IMR-90 (cell line): ENCODE measurements at regions not wholly inside any gene's neighbourhood (a gene's known extent, or its start where the extent isn't known, plus 50 kb on each side); places are given as distances from the start of the nearest gene placed in this dataset.

ENCODE experiments used
- ATAC-seq: fragments of 200-7000 bp; cut with Tn5 transposase; 2 replicates; pipeline ENCODE4 v1.9.1; 2020; ENCODE audit warnings: low read depth, mild to moderate bottlenecking, moderate library complexity
- BruUV-seq: library from RNA; stranded (reverse); fragments of 400-500 nt; replicated peaks from 2 replicates; lab custom pipeline; 2021; lab: Mats Ljungman, UMichigan
- CTCF ChIA-PET: fragments of 300-600 bp; formaldehyde crosslinking; extraction: SDS; loops from one replicate; lab custom pipeline; 2021; ENCODE audit warnings: antibody characterized with exemption; lab: Yijun Ruan, JAX
- POLR2A ChIA-PET: fragments of 300-600 bp; sonication (Branson Sonifier 250); formaldehyde crosslinking; loops from one replicate; lab custom pipeline; 2022; ENCODE audit warnings: antibody characterized with exemption; ENCODE audit not compliant: unreplicated experiment; lab: Charles Lee
- DNase-seq: peaks from one replicate; pipeline ENCODE4 v3.0.0; 2013
- H2AFZ ChIP-seq: replicated peaks from 2 replicates; pipeline ENCODE3; 2013; ENCODE audit warnings: low read length, mild to moderate bottlenecking; ENCODE audit not compliant: poor library complexity
- H2AK5ac ChIP-seq: 2 replicates; pipeline ENCODE4 v1.6.1; 2013; ENCODE audit warnings: low read depth, low read length, inconsistent platforms
- H2AK9ac ChIP-seq: replicated peaks from 2 replicates; pipeline ENCODE3; 2013; ENCODE audit warnings: mild to moderate bottlenecking, low read depth, low read length, moderate library complexity; ENCODE audit not compliant: poor library complexity
- H2BK120ac ChIP-seq: 2 replicates; pipeline ENCODE4 v1.6.1; 2013; ENCODE audit warnings: low read depth, low read length, inconsistent platforms
- H2BK15ac ChIP-seq: 3 replicates; pipeline ENCODE4 v1.6.1; 2013; ENCODE audit warnings: low read depth, low read length, inconsistent platforms
- H2BK20ac ChIP-seq: 2 replicates; pipeline ENCODE4 v1.6.1; 2013; ENCODE audit warnings: low read depth, mild to moderate bottlenecking, inconsistent platforms, low read length, moderate library complexity
- H2BK5ac ChIP-seq: 2 replicates; pipeline ENCODE4 v1.6.1; 2013; ENCODE audit warnings: mild to moderate bottlenecking, low read depth, low read length, inconsistent platforms; ENCODE audit not compliant: poor library complexity, severe bottlenecking
- H3K14ac ChIP-seq: replicated peaks from 2 replicates; pipeline ENCODE4 v1.6.1; 2013; ENCODE audit warnings: low read depth, low read length, inconsistent platforms
- H3K18ac ChIP-seq: 2 replicates; pipeline ENCODE4 v1.6.1; 2013; ENCODE audit warnings: low read depth, low read length, control low read depth
- H3K23ac ChIP-seq: 2 replicates; pipeline ENCODE4 v1.6.1; 2013; ENCODE audit warnings: low read depth, low read length, inconsistent platforms
- H3K27ac ChIP-seq: 2 replicates; pipeline ENCODE4 v1.5.1; 2013; ENCODE audit warnings: mild to moderate bottlenecking, control low read depth, low read length; ENCODE audit not compliant: insufficient read depth
- H3K27me3 ChIP-seq: 2 replicates; pipeline ENCODE4 v1.6.1; 2013; ENCODE audit warnings: low read length; ENCODE audit not compliant: control insufficient read depth, insufficient read depth
- H3K36me3 ChIP-seq: 2 replicates; pipeline ENCODE4 v1.6.1; 2013; ENCODE audit warnings: low read length, mixed read lengths; ENCODE audit not compliant: control insufficient read depth, insufficient read depth
- H3K4ac ChIP-seq: 2 replicates; pipeline ENCODE4 v1.6.1; 2013; ENCODE audit warnings: low read depth, low read length, inconsistent platforms
- H3K4me1 ChIP-seq: 2 replicates; pipeline ENCODE4 v1.6.1; 2013; ENCODE audit warnings: low read length, mixed read lengths; ENCODE audit not compliant: control insufficient read depth, insufficient read depth
- H3K4me2 ChIP-seq: 2 replicates; pipeline ENCODE4 v1.6.1; 2013; ENCODE audit warnings: low read depth, mild to moderate bottlenecking, control low read depth, low read length, moderate library complexity
- H3K4me3 ChIP-seq: 2 replicates; pipeline ENCODE4 v1.5.1; 2013; ENCODE audit warnings: low read depth, mild to moderate bottlenecking, control low read depth, low read length, moderate library complexity; ENCODE audit not compliant: insufficient read depth
- H3K56ac ChIP-seq: 2 replicates; pipeline ENCODE4 v1.6.1; 2013; ENCODE audit warnings: low read length, inconsistent platforms; ENCODE audit not compliant: insufficient read depth; ENCODE audit errors: extremely low read depth
- H3K79me1 ChIP-seq, 2 experiments: 2 replicates each; pipeline ENCODE4 v1.6.1; 2013; ENCODE audit warnings: low read length in 2 of 2, inconsistent platforms in 1 of 2, low read depth in 1 of 2
- H3K9ac ChIP-seq: 2 replicates; pipeline ENCODE4 v1.6.1; 2013; ENCODE audit warnings: low read depth, low read length, control low read depth
- H3K9me1 ChIP-seq: 2 replicates; pipeline ENCODE4 v1.6.1; 2013; ENCODE audit warnings: low read length, inconsistent platforms; ENCODE audit not compliant: insufficient read depth
- H3K9me3 ChIP-seq: 2 replicates; pipeline ENCODE4 v1.6.1; 2013; ENCODE audit warnings: low read length; ENCODE audit not compliant: control insufficient read depth, insufficient read depth
- H4K20me1 ChIP-seq: 2 replicates; pipeline ENCODE4 v1.6.1; 2013; ENCODE audit warnings: low read length, inconsistent platforms; ENCODE audit not compliant: insufficient read depth
- H4K5ac ChIP-seq: 2 replicates; pipeline ENCODE4 v1.6.1; 2013; ENCODE audit warnings: mild to moderate bottlenecking, low read depth, low read length, control low read depth
- H4K8ac ChIP-seq, 2 experiments: 2 replicates each; pipeline ENCODE4 v1.6.1; 2013; ENCODE audit warnings: low read depth in 2 of 2, low read length in 2 of 2, control low read depth in 1 of 2, inconsistent platforms in 1 of 2
- H4K91ac ChIP-seq: 2 replicates; pipeline ENCODE4 v1.6.1; 2013; ENCODE audit warnings: low read depth, low read length, inconsistent platforms; ENCODE audit not compliant: insufficient read depth
- BHLHE40 ChIP-seq: fragments of 150-350 bp; IDR thresholded peaks from 2 replicates; pipeline ENCODE4 v1.6.1; 2016; ENCODE audit warnings: mild to moderate bottlenecking, low read depth, low read length
- CEBPB ChIP-seq: IDR thresholded peaks from 2 replicates; pipeline ENCODE4 v1.6.1; 2012; ENCODE audit warnings: low read depth, low read length, improper control_type of control experiment
- CTCF ChIP-seq: conservative IDR thresholded peaks from 2 replicates; pipeline ENCODE4 v1.5.1; 2012; ENCODE audit warnings: mild to moderate bottlenecking, low read depth, low read length, improper control_type of control experiment
- NFE2L2 ChIP-seq: fragments of 150-350 bp; IDR thresholded peaks from 2 replicates; pipeline ENCODE4 v1.6.1; 2016; ENCODE audit warnings: low read depth, mild to moderate bottlenecking, low read length
- POLR2A ChIP-seq: IDR thresholded peaks from 2 replicates; pipeline ENCODE4 v1.6.1; 2012; ENCODE audit warnings: mild to moderate bottlenecking, low read depth, low read length
- RFX5 ChIP-seq: IDR thresholded peaks from 2 replicates; pipeline ENCODE4 v1.8.0; 2012; ENCODE audit warnings: low read depth, mild to moderate bottlenecking, low read length, moderate library complexity
- WGBS, 2 experiments: methylation state at CpG; one replicate each; pipeline versions ENCODE4 v1.1.5 to v1.1.7; 2013; ENCODE audit warnings: missing lambda C conversion rate in 2 of 2; ENCODE audit not compliant: insufficient read length in 1 of 2; ENCODE audit errors: extremely low coverage in 2 of 2; 5-methylcytosine and 5-hydroxymethylcytosine counted together
- dilution Hi-C: fragments of 300-500 bp; cut with HindIII; formaldehyde crosslinking; loops from one replicate; pipeline ENCODE4 v1.14.3; 2018; ENCODE audit warnings: low sequenced_read_pairs; ENCODE audit not compliant: unreplicated experiment
- in situ Hi-C: fragments of 300-500 bp; cut with MboI; formaldehyde crosslinking; loops from 3 replicates; pipeline ENCODE4 v1.14.3; 2019; ENCODE audit warnings: low sequenced_read_pairs, inconsistent platforms, mixed read lengths
- intact Hi-C: fragments of 100-400 bp; cut with micrococcal nuclease; formaldehyde crosslinking; loops from 2 replicates; pipeline ENCODE4 v1.10.0; 2022
- TF ChIP-seq, protein P1 (sequence below): fragments of 150-350 bp; IDR thresholded peaks from 2 replicates; pipeline ENCODE4 v1.6.1; 2017; ENCODE audit warnings: mild to moderate bottlenecking, antibody characterized with exemption, low read length, low read depth

- H3K9me3 ChIP-seq: no peaks in the 10 kb centered on the region
- no peak overlapping the region for H2BK20ac ChIP-seq
- no peaks in the 10 kb centered on the region for H4K20me1 ChIP-seq
- ATAC-seq (no peak), DNase-seq (no peak)
- H3K4ac ChIP-seq: no peak overlapping the region
- no peak overlapping the region for H3K14ac ChIP-seq
- dilution Hi-C loops: no loop called here
- 0 out of 2 replicates have a peak, but pooled peaks cover 3% of the 10 kb centered on the region for H3K27me3 ChIP-seq
- no peak overlapping the region for H3K56ac ChIP-seq
- in situ Hi-C loops: no loop called here
- H2AK9ac ChIP-seq: no peak overlapping the region
- no peaks in the 10 kb centered on the region for H3K9me1 ChIP-seq
- H3K4me2 ChIP-seq: no peak overlapping the region
- H2BK5ac ChIP-seq: no peak overlapping the region
- no peak overlapping the region for H3K9ac ChIP-seq
- H4K8ac ChIP-seq: no peak overlapping the region
- CTCF ChIA-PET: no interaction called here
- H3K79me1 ChIP-seq: no peaks in the 10 kb centered on the region
- 65% methylated on average over 4 of the region's 16 CpGs; no CpG with 5 or more reads in 1 of the 2 experiments for WGBS, 2 experiments
- no peak overlapping the region for H3K23ac ChIP-seq
- POLR2A ChIA-PET: no interaction called here
- no peaks in the 10 kb centered on the region for H3K4me1 ChIP-seq
- no peak overlapping the region for H3K4me3 ChIP-seq
- H2AFZ ChIP-seq: no peak overlapping the region
- intact Hi-C loops: no loop called here
- H4K5ac ChIP-seq: no peak overlapping the region
- no peak overlapping the region for H2BK15ac ChIP-seq
- no peak overlapping the region for H3K27ac ChIP-seq
- no peak overlapping the region for H2AK5ac ChIP-seq
- no TSS peak for BruUV-seq
- no peak overlapping the region for H4K91ac ChIP-seq
- H3K36me3 ChIP-seq: no peaks in the 10 kb centered on the region
- no peak overlapping the region for H2BK120ac ChIP-seq
- H3K18ac ChIP-seq: no peak overlapping the region
- no peak for TF ChIP-seq NFE2L2
- TF ChIP-seq RFX5: no peak
- TF ChIP-seq CTCF: no peak
- no peak for TF ChIP-seq BHLHE40
- TF ChIP-seq, protein P1, sequence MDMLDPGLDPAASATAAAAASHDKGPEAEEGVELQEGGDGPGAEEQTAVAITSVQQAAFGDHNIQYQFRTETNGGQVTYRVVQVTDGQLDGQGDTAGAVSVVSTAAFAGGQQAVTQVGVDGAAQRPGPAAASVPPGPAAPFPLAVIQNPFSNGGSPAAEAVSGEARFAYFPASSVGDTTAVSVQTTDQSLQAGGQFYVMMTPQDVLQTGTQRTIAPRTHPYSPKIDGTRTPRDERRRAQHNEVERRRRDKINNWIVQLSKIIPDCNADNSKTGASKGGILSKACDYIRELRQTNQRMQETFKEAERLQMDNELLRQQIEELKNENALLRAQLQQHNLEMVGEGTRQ: no peak
- no peak for TF ChIP-seq POLR2A
- TF ChIP-seq CEBPB: no peak
Measured at GRCh38 chr2:72031346-72032110, 116.1 kb downstream of the CYP26B1 start.
